PFSK-1 (cell line): ENCODE measurements at regions not wholly inside any gene's neighbourhood (a gene's known extent, or its start where the extent isn't known, plus 50 kb on each side); places are given as distances from the start of the nearest gene placed in this dataset.

Experiments
- SIN3A ChIP-seq: IDR thresholded peaks from 2 replicates; pipeline ENCODE4 v1.6.1; 2012; ENCODE audit warnings: mild to moderate bottlenecking, low read length, moderate library complexity, borderline replicate concordance; ENCODE audit not compliant: insufficient read depth
- TAF1 ChIP-seq: IDR thresholded peaks from 2 replicates; pipeline ENCODE4 v1.6.1; 2012; ENCODE audit warnings: low read length, control low read depth, borderline replicate concordance; ENCODE audit not compliant: insufficient read depth

DNA sequence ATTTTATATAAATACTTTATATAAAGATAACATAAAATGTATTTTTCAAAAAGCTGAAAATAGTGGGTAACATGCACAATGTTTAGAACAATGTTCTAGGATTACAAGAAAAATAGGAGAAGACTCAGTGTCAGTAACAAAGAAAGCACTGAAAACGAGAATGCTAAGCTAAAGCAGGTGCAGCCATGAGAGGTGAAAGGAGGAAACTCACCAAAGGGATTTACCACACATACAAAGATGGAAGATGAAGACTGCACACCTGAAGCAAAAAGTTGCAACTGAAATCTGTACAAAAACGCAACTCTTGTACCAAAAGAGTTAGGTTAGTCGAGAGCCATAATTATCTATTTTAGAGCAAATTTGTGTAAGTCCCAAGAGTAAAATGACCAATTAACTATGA is 1176.1 kb downstream of the LRFN5 start:
- TF ChIP-seq TAF1 = no peak
- no peak for TF ChIP-seq SIN3A
